ENCODE measurements at regions not wholly inside any gene's neighbourhood (a gene's known extent, or its start where the extent isn't known, plus 50 kb on each side); places are given as distances from the start of the nearest gene placed in this dataset.
A peak's percentile ranks its signal among the peaks of the same experiment; 100 is the strongest.

- no peak for DNase-seq (ENCODE audit: low spot score)
These were observed 1158.6 kb downstream of the CDH12 start for GRCh38 chr5:21694567-21694966.

GRCh38 chr5:21693591-21693990, 1159.6 kb downstream of the CDH12 start:
- DNase-seq (ENCODE audit: low spot score) = no peak

GRCh38 chr5:21689587-21689986, 1163.6 kb downstream of the CDH12 start:
- no peak for DNase-seq (ENCODE audit: low spot score)

- DNase-seq (ENCODE audit: low spot score) = no peak
These were observed 1164.5 kb downstream of the CDH12 start for GRCh38 chr5:21688655-21689054.

GRCh38 chr5:21687621-21688020, 1165.5 kb downstream of the CDH12 start:
- no peak for DNase-seq (ENCODE audit: low spot score)

GRCh38 chr5:21686706-21687105, 1166.4 kb downstream of the CDH12 start:
- DNase-seq (ENCODE audit: low spot score) = no peak

- DNase-seq (ENCODE audit: low spot score) = no peak
These were observed 1167.6 kb downstream of the CDH12 start for GRCh38 chr5:21685522-21685921.

- DNase-seq (ENCODE audit: low spot score) = no peak
These were observed 1168.2 kb downstream of the CDH12 start for GRCh38 chr5:21684992-21685391.

GRCh38 chr5:21681911-21682310, 1171.2 kb downstream of the CDH12 start:
- DNase-seq (ENCODE audit: low spot score) = no peak

GRCh38 chr5:21680641-21681040, 1172.5 kb downstream of the CDH12 start:
- DNase-seq (ENCODE audit: low spot score) = no peak

GRCh38 chr5:21680196-21680595, 1172.9 kb downstream of the CDH12 start:
- DNase-seq (ENCODE audit: low spot score) = no peak

- no peak for DNase-seq (ENCODE audit: low spot score)
These were observed 1174.6 kb downstream of the CDH12 start for GRCh38 chr5:21678526-21678925.

GRCh38 chr5:21672911-21673310, 1180.2 kb downstream of the CDH12 start:
- no peak for DNase-seq (ENCODE audit: low spot score)

- DNase-seq (ENCODE audit: low spot score) = no peak
These were observed 1180.8 kb downstream of the CDH12 start for GRCh38 chr5:21672360-21672759.

- peak; percentile 10 for DNase-seq (ENCODE audit: low spot score)
These were observed 1187.6 kb downstream of the CDH12 start for GRCh38 chr5:21665524-21665923.

GRCh38 chr5:21663082-21663481, 1190.1 kb downstream of the CDH12 start:
- DNase-seq (ENCODE audit: low spot score) = no peak

GRCh38 chr5:21661184-21661583, 1192.0 kb downstream of the CDH12 start:
- no peak for DNase-seq (ENCODE audit: low spot score)

- DNase-seq (ENCODE audit: low spot score) = no peak
These were observed 1198.6 kb downstream of the CDH12 start for GRCh38 chr5:21654556-21654955.

- no peak for DNase-seq (ENCODE audit: low spot score)
These were observed 1203.2 kb downstream of the CDH12 start for GRCh38 chr5:21649969-21650368.

GRCh38 chr5:21646469-21646868, 1206.7 kb downstream of the CDH12 start:
- no peak for DNase-seq (ENCODE audit: low spot score)

- DNase-seq (ENCODE audit: low spot score) = no peak
These were observed 1209.1 kb downstream of the CDH12 start for GRCh38 chr5:21644032-21644431.

- DNase-seq (ENCODE audit: low spot score) = no peak
These were observed 1210.8 kb downstream of the CDH12 start for GRCh38 chr5:21642312-21642711.

- DNase-seq (ENCODE audit: low spot score) = no peak
These were observed 1229.3 kb downstream of the CDH12 start for GRCh38 chr5:21623831-21624230.

GRCh38 chr5:21615195-21615765, 1237.9 kb downstream of the CDH12 start:
- DNase-seq (ENCODE audit: low spot score) = no peak

Measured in iPS-NIHi11 (cell line).